ENCODE measurements at regions not wholly inside any gene's neighbourhood (a gene's known extent, or its start where the extent isn't known, plus 50 kb on each side); places are given as distances from the start of the nearest gene placed in this dataset.

GRCh38 chr14:30803185-30803584 lies 71.2 kb upstream of the COCH start:
- no peak overlapping the region for H2AK9ac ChIP-seq (replicated peaks; ENCODE audit: low read depth, low read length, poor library complexity)
- dilution Hi-C loops (cut with HindIII; ENCODE audit: low sequenced_read_pairs, unreplicated experiment), result no loop called here
- no peak overlapping the region for H3K23ac ChIP-seq (ENCODE audit: low read depth, low read length)
- no peak overlapping the region for H3K9ac ChIP-seq (ENCODE audit: low read depth, low read length)
- no peak overlapping the region for H2AK5ac ChIP-seq (ENCODE audit: low read depth, low read length)
- H3K4me3 ChIP-seq (ENCODE audit: insufficient read depth, low read depth, low read length), result no peak overlapping the region
- no peak overlapping the region for H2BK120ac ChIP-seq (ENCODE audit: low read depth, low read length)
- no peak overlapping the region for H2BK5ac ChIP-seq (ENCODE audit: low read depth, low read length, poor library complexity, severe bottlenecking)
- H3K9me3 ChIP-seq (ENCODE audit: control insufficient read depth, insufficient read depth, low read length), result no peaks in the 10 kb centered on the region
- in situ Hi-C loops (cut with MboI; ENCODE audit: low sequenced_read_pairs), result no loop called here
- no peak overlapping the region for H2BK20ac ChIP-seq (ENCODE audit: low read depth, low read length)
- no peaks in the 10 kb centered on the region for H3K9me1 ChIP-seq (ENCODE audit: insufficient read depth, low read length)
- H4K20me1 ChIP-seq (ENCODE audit: insufficient read depth, low read length), result no peaks in the 10 kb centered on the region
- no peak overlapping the region for H4K5ac ChIP-seq (ENCODE audit: low read depth, low read length)
- no peaks in the 10 kb centered on the region for H3K36me3 ChIP-seq (ENCODE audit: control insufficient read depth, insufficient read depth, low read length)
- H3K56ac ChIP-seq (ENCODE audit: extremely low read depth, insufficient read depth, low read length), result no peak overlapping the region
- no peak overlapping the region for H2BK15ac ChIP-seq (ENCODE audit: low read depth, low read length)
- H3K4me2 ChIP-seq (ENCODE audit: low read depth, low read length), result no peak overlapping the region
- intact Hi-C loops (cut with micrococcal nuclease), result no loop called here
- H3K4ac ChIP-seq (ENCODE audit: low read depth, low read length), result no peak overlapping the region
- DNase-seq (no peak), ATAC-seq (ENCODE audit: low read depth) (no peak)
- CTCF ChIA-PET, result no interaction called here
- no peak overlapping the region for H2AFZ ChIP-seq (replicated peaks; ENCODE audit: low read length, poor library complexity)
- no TSS peak for BruUV-seq (replicated peaks)
- no peak overlapping the region for H3K27ac ChIP-seq (ENCODE audit: insufficient read depth, low read length)
- no peak overlapping the region for H3K18ac ChIP-seq (ENCODE audit: low read depth, low read length)
- 40% methylated on average over 2 of the region's 2 CpGs; no CpG with 5 or more reads in 1 of the 2 experiments for WGBS, 2 experiments (ENCODE audit: extremely low coverage in 2 of 2, insufficient read length in 1 of 2)
- no peaks in the 10 kb centered on the region for H3K4me1 ChIP-seq (ENCODE audit: control insufficient read depth, insufficient read depth, low read length)
- POLR2A ChIA-PET (ENCODE audit: unreplicated experiment), result no interaction called here
- no peak overlapping the region for H4K8ac ChIP-seq (ENCODE audit: low read depth in 2 of 2, low read length in 2 of 2)
- H4K91ac ChIP-seq (ENCODE audit: insufficient read depth, low read depth, low read length), result no peak overlapping the region
- H3K27me3 ChIP-seq (ENCODE audit: control insufficient read depth, insufficient read depth, low read length), result peaks cover 6% of the 10 kb centered on the region; the same call in 1 of the 2 replicates
- no peak overlapping the region for H3K14ac ChIP-seq (replicated peaks; ENCODE audit: low read depth, low read length)
- TF ChIP-seq SMC3 (IDR thresholded peaks at IDR 0.05; ENCODE audit: low read depth, low read length) (no peak), RFX5 (IDR thresholded peaks at IDR 0.05; ENCODE audit: low read depth, low read length) (no peak)
- H3K79me1 ChIP-seq (ENCODE audit: low read depth in 1 of 2, low read length in 2 of 2), result no peaks in the 10 kb centered on the region

Measured in IMR-90 (cell line).